Left ventricle myocardium superior (tissue), 1 donor: ENCODE measurements at regions not wholly inside any gene's neighbourhood (a gene's known extent, or its start where the extent isn't known, plus 50 kb on each side); places are given as distances from the start of the nearest gene placed in this dataset.
A peak's percentile ranks its signal among the peaks of the same experiment; 100 is the strongest.
"Not testable (repeated sequence)": the region's sequence is repeated elsewhere in the genome, so short reads cannot be mapped to it uniquely, and the experiment has no call there.

Experiments used
- ATAC-seq: fragments of 200-7000 bp; cut with Tn5 transposase; one replicate; pipeline ENCODE4 v1.9.1; 2020; ENCODE audit warnings: mild to moderate bottlenecking, moderate library complexity
- DNase-seq: peaks from one replicate; pipeline ENCODE4 v3.0.0-alpha.2; 2020
- intact Hi-C: fragments of 100-400 bp; cut with micrococcal nuclease; formaldehyde crosslinking; loops from one replicate; pipeline ENCODE4 v1.11.0; 2022
- donor health status: DM: no; HTN: yes; CAD: no; lungs with severe emphysema.

- intact Hi-C loops: no loop called here
- DNase-seq: no peak
- no peak for ATAC-seq
Measured at GRCh38 chr7:13189668-13190067, 502.2 kb downstream of the ARL4A start.

GRCh38 chr7:13197501-13197900 is 510.1 kb downstream of the ARL4A start:
- DNase-seq (no peak), ATAC-seq (no peak)
- intact Hi-C loops: no loop called here

GRCh38 chr7:13198036-13198435 is 510.6 kb downstream of the ARL4A start:
- ATAC-seq (no peak), DNase-seq (no peak)
- intact Hi-C loops: no loop called here

- no peak for DNase-seq
- no peak for ATAC-seq
- intact Hi-C loops: no loop called here
Measured at GRCh38 chr7:13198727-13199126, 511.3 kb downstream of the ARL4A start.

- no peak for ATAC-seq
- intact Hi-C loops: no loop called here
- DNase-seq: no peak
Measured at GRCh38 chr7:13201628-13202027, 514.2 kb downstream of the ARL4A start.

GRCh38 chr7:13217768-13218167 is 530.3 kb downstream of the ARL4A start:
- ATAC-seq: peak; percentile 51
- no peak for DNase-seq
- intact Hi-C loops: no loop called here

GRCh38 chr7:13225068-13225467 is 537.6 kb downstream of the ARL4A start:
- intact Hi-C loops: no loop called here
- DNase-seq (no peak), ATAC-seq (no peak)

GRCh38 chr7:13226385-13226784 is 539.0 kb downstream of the ARL4A start:
- no peak for DNase-seq
- intact Hi-C loops: no loop called here
- no peak for ATAC-seq

GRCh38 chr7:13231216-13231615 is 543.8 kb downstream of the ARL4A start:
- intact Hi-C loops: no loop called here
- no peak for DNase-seq
- ATAC-seq: no peak

GRCh38 chr7:13235436-13235835 is 548.0 kb downstream of the ARL4A start:
- no peak for DNase-seq
- intact Hi-C loops: no loop called here
- ATAC-seq: no peak

GRCh38 chr7:13236026-13236425 is 548.6 kb downstream of the ARL4A start:
- ATAC-seq (peak; percentile 46), DNase-seq (no peak)
- intact Hi-C loops: no loop called here

GRCh38 chr7:13240349-13240748 is 552.9 kb downstream of the ARL4A start:
- intact Hi-C loops: no loop called here
- ATAC-seq: no peak
- no peak for DNase-seq

- intact Hi-C loops: no loop called here
- DNase-seq (no peak), ATAC-seq (no peak)
Measured at GRCh38 chr7:13241416-13241815, 554.0 kb downstream of the ARL4A start.

- ATAC-seq (no peak), DNase-seq (no peak)
- intact Hi-C loops: no loop called here
Measured at GRCh38 chr7:13257661-13258060, 570.2 kb downstream of the ARL4A start.

GRCh38 chr7:13258386-13258785 is 571.0 kb downstream of the ARL4A start:
- DNase-seq (no peak), ATAC-seq (no peak)
- intact Hi-C loops: no loop called here

- DNase-seq (no peak), ATAC-seq (no peak)
- intact Hi-C loops: loop anchor here (5.0 kb wide), 3 partner anchors 578 to 738 kb away; no protein-coding TSS in a partner anchor
Measured at GRCh38 chr7:13259930-13260329, 572.5 kb downstream of the ARL4A start.

GRCh38 chr7:13262929-13263530 is 575.6 kb downstream of the ARL4A start:
- intact Hi-C loops: loop anchor here (5.0 kb wide), 3 partner anchors 581 to 741 kb away; no protein-coding TSS in a partner anchor
- ATAC-seq (peak; percentile 61), DNase-seq (no peak)

- ATAC-seq (no peak), DNase-seq (no peak)
- intact Hi-C loops: no loop called here
Measured at GRCh38 chr7:13265271-13265670, 577.8 kb downstream of the ARL4A start.

GRCh38 chr7:13274205-13274604 is 586.8 kb downstream of the ARL4A start:
- DNase-seq, intact Hi-C loops, ATAC-seq: not testable (repeated sequence)

GRCh38 chr7:13276977-13277376 is 589.5 kb downstream of the ARL4A start:
- no peak for ATAC-seq

GRCh38 chr7:13278020-13278419 is 590.6 kb downstream of the ARL4A start:
- intact Hi-C loops: no loop called here
- DNase-seq (no peak), ATAC-seq (no peak)

More at GRCh38 chr7:13276977-13277376, 589.5 kb downstream of the ARL4A start:
- intact Hi-C loops: no loop called here
- no peak for DNase-seq
